OCI-LY1 (cell line): ENCODE measurements at regions not wholly inside any gene's neighbourhood (a gene's known extent, or its start where the extent isn't known, plus 50 kb on each side); places are given as distances from the start of the nearest gene placed in this dataset.

Source experiments
- CTCF ChIP-seq: fragments of 200-600 bp; sonication (generic), shearing (Covaris generic); IDR thresholded peaks from 2 replicates; pipeline ENCODE4 v1.5.1; 2017; ENCODE audit warnings: mild to moderate bottlenecking, antibody characterized with exemption, low read length, moderate library complexity, mixed read lengths
- EZH2 ChIP-seq: fragments of 200-600 bp; sonication (generic), shearing (Covaris generic); IDR thresholded peaks from 2 replicates; pipeline ENCODE4 v1.8.0; 2017; ENCODE audit warnings: borderline replicate concordance, mixed run types, mild to moderate bottlenecking, antibody characterized with exemption, low read length, moderate library complexity, mixed read lengths

- TF ChIP-seq CTCF, result no peak
- TF ChIP-seq EZH2, result no peak
Observed at GRCh38 chr16:87138738-87139267, 178.4 kb downstream of the C16orf95 start.
